ENCODE measurements at regions not wholly inside any gene's neighbourhood (a gene's known extent, or its start where the extent isn't known, plus 50 kb on each side); places are given as distances from the start of the nearest gene placed in this dataset.

GRCh38 chr4:31979988-31980387, 1259.8 kb downstream of the PCDH7 start:
- H2AK5ac ChIP-seq (ENCODE audit: low read length, severe bottlenecking): no peak overlapping the region
- no peak overlapping the region for H2BK120ac ChIP-seq (ENCODE audit: low read depth, low read length)
- no peak overlapping the region for H2AFZ ChIP-seq (ENCODE audit: low read depth, low read length)
- no peak overlapping the region for H2BK15ac ChIP-seq (ENCODE audit: low read depth, poor library complexity, severe bottlenecking)
- H3K4me2 ChIP-seq (ENCODE audit: low read length, poor library complexity, severe bottlenecking): no peak overlapping the region
- no peak overlapping the region for H3K18ac ChIP-seq (ENCODE audit: low read depth in 1 of 2, low read length in 2 of 2)
- H4K91ac ChIP-seq (ENCODE audit: low read length): no peak overlapping the region
- no peak overlapping the region for H3K4ac ChIP-seq (ENCODE audit: low read depth in 1 of 2, low read length in 2 of 2)
- no peaks in the 10 kb centered on the region for H3K4me1 ChIP-seq (ENCODE audit: control insufficient read depth, insufficient read depth, low read depth, low read length)
- no peak for DNase-seq
- H3K36me3 ChIP-seq (ENCODE audit: control insufficient read depth in 1 of 2, insufficient read depth in 2 of 2, low read depth in 1 of 2, low read length in 2 of 2): no peaks in the 10 kb centered on the region
- no peak overlapping the region for H3K9ac ChIP-seq (ENCODE audit: low read length)
- peaks cover 4% of the 10 kb centered on the region for H3K9me3 ChIP-seq (ENCODE audit: control insufficient read depth, low read length)
- no peaks in the 10 kb centered on the region for H3K79me1 ChIP-seq (replicated peaks; ENCODE audit: low read length, poor library complexity, severe bottlenecking)
- no peak overlapping the region for H3K23ac ChIP-seq (ENCODE audit: low read length in 2 of 2)
- H4K8ac ChIP-seq (ENCODE audit: low read length): no peak overlapping the region
- H3K4me3 ChIP-seq (ENCODE audit: insufficient read depth in 1 of 2, low read depth in 1 of 2, low read length in 2 of 2): no peak overlapping the region
- H3K14ac ChIP-seq (ENCODE audit: low read length in 2 of 2): no peak overlapping the region
- no peak overlapping the region for H2BK12ac ChIP-seq (ENCODE audit: low read length in 2 of 2)
- no peak overlapping the region for H2BK5ac ChIP-seq (ENCODE audit: low read depth, low read length, poor library complexity, severe bottlenecking)
- WGBS: 82% methylated on average over 2 of the region's 2 CpGs
- no peaks in the 10 kb centered on the region for H3K27me3 ChIP-seq (ENCODE audit: control insufficient read depth in 1 of 2, insufficient read depth in 1 of 2, low read length in 2 of 2)
- no peak overlapping the region for H3K27ac ChIP-seq (ENCODE audit: low read length, poor library complexity, severe bottlenecking)

DNA sequence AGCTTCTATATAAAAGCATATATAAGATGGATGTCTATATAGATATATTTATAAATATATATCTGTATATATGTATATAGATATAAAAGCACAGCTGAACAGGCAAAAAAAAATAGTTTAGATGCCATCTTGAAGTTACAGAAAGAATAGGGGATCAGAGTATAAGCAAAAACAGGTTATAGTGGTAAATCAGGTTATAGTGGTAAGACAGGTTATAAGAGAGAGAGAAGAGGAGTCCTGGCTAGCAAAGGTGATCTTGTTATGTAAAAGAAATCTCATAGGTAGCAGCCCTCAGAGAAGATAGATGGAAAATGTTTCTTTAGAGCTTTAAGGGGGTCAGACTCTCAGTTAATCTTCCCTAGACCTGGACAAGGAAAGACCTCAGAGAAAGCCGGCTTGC, 1263.1 kb downstream of the PCDH7 start:
- no peaks in the 10 kb centered on the region for H3K79me1 ChIP-seq (replicated peaks; ENCODE audit: low read length, poor library complexity, severe bottlenecking)
- no peaks in the 10 kb centered on the region for H3K4me1 ChIP-seq (ENCODE audit: control insufficient read depth, insufficient read depth, low read depth, low read length)
- H4K8ac ChIP-seq (ENCODE audit: low read length): no peak overlapping the region
- H3K27me3 ChIP-seq (ENCODE audit: control insufficient read depth in 1 of 2, insufficient read depth in 1 of 2, low read length in 2 of 2): no peaks in the 10 kb centered on the region
- no peaks in the 10 kb centered on the region for H3K36me3 ChIP-seq (ENCODE audit: control insufficient read depth in 1 of 2, insufficient read depth in 2 of 2, low read depth in 1 of 2, low read length in 2 of 2)
- H2BK15ac ChIP-seq (ENCODE audit: low read depth, poor library complexity, severe bottlenecking): no peak overlapping the region
- no peak overlapping the region for H3K4me2 ChIP-seq (ENCODE audit: low read length, poor library complexity, severe bottlenecking)
- no peak overlapping the region for H3K23ac ChIP-seq (ENCODE audit: low read length in 2 of 2)
- H2BK12ac ChIP-seq (ENCODE audit: low read length in 2 of 2): no peak overlapping the region
- H2BK5ac ChIP-seq (ENCODE audit: low read depth, low read length, poor library complexity, severe bottlenecking): no peak overlapping the region
- no peak overlapping the region for H3K4me3 ChIP-seq (ENCODE audit: insufficient read depth in 1 of 2, low read depth in 1 of 2, low read length in 2 of 2)
- no peak overlapping the region for H4K91ac ChIP-seq (ENCODE audit: low read length)
- no peak overlapping the region for H2AK5ac ChIP-seq (ENCODE audit: low read length, severe bottlenecking)
- H3K9me3 ChIP-seq (ENCODE audit: control insufficient read depth, low read length): no peaks in the 10 kb centered on the region
- H3K14ac ChIP-seq (ENCODE audit: low read length in 2 of 2): no peak overlapping the region
- no peak overlapping the region for H3K9ac ChIP-seq (ENCODE audit: low read length)
- whole genome bisulfite sequencing: no CpG with 5 or more reads among the region's 1 CpG
- H3K4ac ChIP-seq (ENCODE audit: low read depth in 1 of 2, low read length in 2 of 2): no peak overlapping the region
- no peak overlapping the region for H2AFZ ChIP-seq (ENCODE audit: low read depth, low read length)
- H3K18ac ChIP-seq (ENCODE audit: low read depth in 1 of 2, low read length in 2 of 2): no peak overlapping the region
- H3K27ac ChIP-seq (ENCODE audit: low read length, poor library complexity, severe bottlenecking): no peak overlapping the region
- no peak for DNase-seq
- no peak overlapping the region for H2BK120ac ChIP-seq (ENCODE audit: low read depth, low read length)

GRCh38 chr4:31983677-31984076, 1263.5 kb downstream of the PCDH7 start:
- H3K14ac ChIP-seq (ENCODE audit: low read length in 2 of 2): no peak overlapping the region
- no peak overlapping the region for H2BK12ac ChIP-seq (ENCODE audit: low read length in 2 of 2)
- no peak overlapping the region for H3K27ac ChIP-seq (ENCODE audit: low read length, poor library complexity, severe bottlenecking)
- no peaks in the 10 kb centered on the region for H3K4me1 ChIP-seq (ENCODE audit: control insufficient read depth, insufficient read depth, low read depth, low read length)
- no peak overlapping the region for H3K4me3 ChIP-seq (ENCODE audit: insufficient read depth in 1 of 2, low read depth in 1 of 2, low read length in 2 of 2)
- no peak overlapping the region for H2BK120ac ChIP-seq (ENCODE audit: low read depth, low read length)
- H2BK15ac ChIP-seq (ENCODE audit: low read depth, poor library complexity, severe bottlenecking): no peak overlapping the region
- H4K8ac ChIP-seq (ENCODE audit: low read length): no peak overlapping the region
- no peaks in the 10 kb centered on the region for H3K27me3 ChIP-seq (ENCODE audit: control insufficient read depth in 1 of 2, insufficient read depth in 1 of 2, low read length in 2 of 2)
- no peak overlapping the region for H3K23ac ChIP-seq (ENCODE audit: low read length in 2 of 2)
- H3K9ac ChIP-seq (ENCODE audit: low read length): no peak overlapping the region
- H3K9me3 ChIP-seq (ENCODE audit: control insufficient read depth, low read length): no peaks in the 10 kb centered on the region
- no peak overlapping the region for H3K4ac ChIP-seq (ENCODE audit: low read depth in 1 of 2, low read length in 2 of 2)
- H4K91ac ChIP-seq (ENCODE audit: low read length): no peak overlapping the region
- H2AFZ ChIP-seq (ENCODE audit: low read depth, low read length): no peak overlapping the region
- H2BK5ac ChIP-seq (ENCODE audit: low read depth, low read length, poor library complexity, severe bottlenecking): no peak overlapping the region
- no peak overlapping the region for H3K4me2 ChIP-seq (ENCODE audit: low read length, poor library complexity, severe bottlenecking)
- H2AK5ac ChIP-seq (ENCODE audit: low read length, severe bottlenecking): no peak overlapping the region
- H3K36me3 ChIP-seq (ENCODE audit: control insufficient read depth in 1 of 2, insufficient read depth in 2 of 2, low read depth in 1 of 2, low read length in 2 of 2): no peaks in the 10 kb centered on the region
- no peak for DNase-seq
- no peaks in the 10 kb centered on the region for H3K79me1 ChIP-seq (replicated peaks; ENCODE audit: low read length, poor library complexity, severe bottlenecking)
- H3K18ac ChIP-seq (ENCODE audit: low read depth in 1 of 2, low read length in 2 of 2): no peak overlapping the region

DNA sequence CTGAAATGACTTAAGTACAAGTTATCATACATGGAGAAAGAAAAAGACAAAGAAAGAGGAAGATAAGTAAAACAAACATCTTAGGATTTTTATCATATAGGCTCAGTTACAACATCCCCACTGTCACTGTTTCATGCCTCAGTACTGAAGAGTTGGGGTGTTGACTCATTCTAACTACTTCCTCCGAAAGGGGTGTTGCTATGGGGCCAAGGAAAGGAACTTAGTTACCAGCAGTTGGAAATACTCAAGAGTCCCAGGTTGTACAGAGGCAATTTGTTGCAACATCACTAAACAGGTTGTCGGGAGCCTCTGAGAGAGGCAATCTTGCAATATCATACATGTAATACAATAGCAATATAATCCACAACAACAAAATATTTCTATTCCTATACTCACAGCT, 1264.7 kb downstream of the PCDH7 start:
- H2BK12ac ChIP-seq (ENCODE audit: low read length in 2 of 2): no peak overlapping the region
- no peak overlapping the region for H3K18ac ChIP-seq (ENCODE audit: low read depth in 1 of 2, low read length in 2 of 2)
- no peak overlapping the region for H2BK5ac ChIP-seq (ENCODE audit: low read depth, low read length, poor library complexity, severe bottlenecking)
- WGBS: 92% methylated on average over 2 of the region's 2 CpGs
- no peak overlapping the region for H3K4ac ChIP-seq (ENCODE audit: low read depth in 1 of 2, low read length in 2 of 2)
- no peak overlapping the region for H2BK15ac ChIP-seq (ENCODE audit: low read depth, poor library complexity, severe bottlenecking)
- H3K14ac ChIP-seq (ENCODE audit: low read length in 2 of 2): no peak overlapping the region
- H3K79me1 ChIP-seq (replicated peaks; ENCODE audit: low read length, poor library complexity, severe bottlenecking): no peaks in the 10 kb centered on the region
- H2AK5ac ChIP-seq (ENCODE audit: low read length, severe bottlenecking): no peak overlapping the region
- no peak overlapping the region for H3K4me3 ChIP-seq (ENCODE audit: insufficient read depth in 1 of 2, low read depth in 1 of 2, low read length in 2 of 2)
- no peak overlapping the region for H3K23ac ChIP-seq (ENCODE audit: low read length in 2 of 2)
- H4K8ac ChIP-seq (ENCODE audit: low read length): no peak overlapping the region
- no peak overlapping the region for H3K9ac ChIP-seq (ENCODE audit: low read length)
- H3K27ac ChIP-seq (ENCODE audit: low read length, poor library complexity, severe bottlenecking): no peak overlapping the region
- no peaks in the 10 kb centered on the region for H3K4me1 ChIP-seq (ENCODE audit: control insufficient read depth, insufficient read depth, low read depth, low read length)
- no peak overlapping the region for H3K4me2 ChIP-seq (ENCODE audit: low read length, poor library complexity, severe bottlenecking)
- H3K36me3 ChIP-seq (ENCODE audit: control insufficient read depth in 1 of 2, insufficient read depth in 2 of 2, low read depth in 1 of 2, low read length in 2 of 2): no peaks in the 10 kb centered on the region
- no peak overlapping the region for H4K91ac ChIP-seq (ENCODE audit: low read length)
- H3K9me3 ChIP-seq (ENCODE audit: control insufficient read depth, low read length): peaks cover 5% of the 10 kb centered on the region
- no peaks in the 10 kb centered on the region for H3K27me3 ChIP-seq (ENCODE audit: control insufficient read depth in 1 of 2, insufficient read depth in 1 of 2, low read length in 2 of 2)
- H2AFZ ChIP-seq (ENCODE audit: low read depth, low read length): no peak overlapping the region
- DNase-seq: peak; percentile 54
- H2BK120ac ChIP-seq (ENCODE audit: low read depth, low read length): no peak overlapping the region
